ENCODE measurements at regions not wholly inside any gene's neighbourhood (a gene's known extent, or its start where the extent isn't known, plus 50 kb on each side); places are given as distances from the start of the nearest gene placed in this dataset.

DNA sequence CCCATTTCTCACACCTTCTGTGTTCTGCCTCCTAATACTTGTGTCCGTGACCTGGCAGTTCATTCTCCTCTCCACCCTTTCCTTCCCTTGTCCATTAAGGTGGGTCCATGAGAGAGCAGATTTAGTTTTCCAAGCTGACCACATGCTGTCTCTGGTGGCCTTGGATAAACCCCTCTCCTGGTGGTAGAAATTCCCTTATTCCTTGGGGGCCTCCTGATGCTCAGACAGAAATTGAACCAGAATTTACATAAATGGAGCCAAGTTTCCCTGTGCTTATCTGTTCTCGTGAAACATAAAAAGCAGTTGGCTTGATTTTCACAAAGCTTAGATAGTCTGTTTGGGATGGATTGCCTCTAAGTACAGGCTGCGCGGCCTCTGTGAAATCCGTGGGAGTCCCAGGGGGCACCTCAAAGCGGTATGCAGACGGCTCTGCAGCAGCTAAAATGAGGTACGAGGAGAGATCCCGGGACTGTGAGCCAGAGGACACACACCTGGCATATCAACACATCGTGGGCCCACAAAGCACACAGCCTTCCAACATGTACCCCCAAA lies 101.0 kb upstream of the NMNAT3 start:
- Histone ChIP-seq H3K27me3 (ENCODE audit: control insufficient read depth, insufficient read depth, low read length) (no peaks in the 10 kb centered on the region), H3K4me1 (ENCODE audit: control insufficient read depth, insufficient read depth, low read length) (peaks cover 10% of the 10 kb centered on the region), H3K9me3 (ENCODE audit: control insufficient read depth, insufficient read depth, low read length) (no peaks in the 10 kb centered on the region), H3K4me3 (ENCODE audit: low read depth, low read length) (no peak overlapping the region), H3K27ac (ENCODE audit: low read depth, low read length) (no peak overlapping the region), H3K36me3 (ENCODE audit: control insufficient read depth, insufficient read depth, low read length) (no peaks in the 10 kb centered on the region), H3K9ac (ENCODE audit: low read depth, low read length) (no peak overlapping the region)

- Histone ChIP-seq H3K4me1 (ENCODE audit: control insufficient read depth, insufficient read depth, low read length) (peaks cover 13% of the 10 kb centered on the region), H3K36me3 (ENCODE audit: control insufficient read depth, insufficient read depth, low read length) (no peaks in the 10 kb centered on the region), H3K27me3 (ENCODE audit: control insufficient read depth, insufficient read depth, low read length) (no peaks in the 10 kb centered on the region), H3K4me3 (ENCODE audit: low read depth, low read length) (no peak overlapping the region), H3K9me3 (ENCODE audit: control insufficient read depth, insufficient read depth, low read length) (no peaks in the 10 kb centered on the region), H3K27ac (ENCODE audit: low read depth, low read length) (peak overlapping the region; percentile 63), H3K9ac (ENCODE audit: low read depth, low read length) (no peak overlapping the region; the same call in 1 of the 2 replicates)
These were observed 97.0 kb upstream of the NMNAT3 start for GRCh38 chr3:139774560-139775302.

DNA sequence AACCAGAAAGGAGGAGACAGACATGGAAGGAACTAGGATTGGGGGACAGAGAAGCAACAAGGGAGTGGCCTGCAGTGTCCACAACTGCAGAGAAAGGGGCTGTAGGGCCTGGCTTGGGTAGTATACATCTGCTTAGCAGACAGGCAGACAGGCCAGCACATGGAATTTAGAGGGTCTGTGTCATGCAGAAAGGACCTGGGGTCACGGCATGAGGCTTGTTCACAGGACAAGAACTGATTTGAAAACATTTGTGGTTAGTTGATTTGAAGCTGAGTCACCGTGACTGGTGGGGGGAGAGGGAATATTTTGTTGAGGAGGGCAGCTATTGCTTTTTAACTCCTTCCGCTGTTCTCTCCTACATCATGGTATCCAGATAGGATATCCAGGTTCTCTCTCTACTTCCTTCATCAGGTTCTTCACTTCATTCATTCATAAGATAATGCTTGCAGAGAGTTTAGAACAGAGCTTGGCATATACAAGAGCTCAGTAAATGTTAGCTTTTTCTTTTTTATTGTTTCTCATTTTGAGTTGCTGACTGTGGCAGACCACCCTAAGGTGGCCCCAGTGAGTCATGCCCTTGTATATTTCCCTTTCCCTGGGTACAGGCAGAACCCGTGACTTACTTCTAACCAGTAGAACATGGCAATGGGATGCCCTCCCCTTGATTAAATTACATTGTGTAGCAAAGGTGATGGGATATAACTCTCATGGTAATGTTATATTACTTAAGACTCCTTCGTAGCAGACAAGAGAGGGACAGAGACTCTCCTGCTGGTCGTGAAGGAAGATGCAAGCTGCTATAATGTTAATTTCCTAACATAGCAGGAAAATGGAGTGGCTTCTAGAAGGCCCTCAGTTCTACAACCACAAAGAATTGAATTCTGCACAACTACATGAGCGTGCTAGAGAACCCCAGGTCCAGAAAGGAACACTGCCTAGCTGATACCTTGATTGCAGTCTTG lies 95.0 kb upstream of the NMNAT3 start:
- Histone ChIP-seq H3K9me3 (ENCODE audit: control insufficient read depth, insufficient read depth, low read length) (no peaks in the 10 kb centered on the region), H3K27me3 (ENCODE audit: control insufficient read depth, insufficient read depth, low read length) (no peaks in the 10 kb centered on the region), H3K4me1 (ENCODE audit: control insufficient read depth, insufficient read depth, low read length) (peaks cover 13% of the 10 kb centered on the region), H3K36me3 (ENCODE audit: control insufficient read depth, insufficient read depth, low read length) (no peaks in the 10 kb centered on the region), H3K27ac (ENCODE audit: low read depth, low read length) (no peak overlapping the region), H3K4me3 (ENCODE audit: low read depth, low read length) (no peak overlapping the region), H3K9ac (ENCODE audit: low read depth, low read length) (no peak overlapping the region)

- Histone ChIP-seq H3K27ac (ENCODE audit: low read depth, low read length) (no peak overlapping the region), H3K4me1 (ENCODE audit: control insufficient read depth, insufficient read depth, low read length) (peaks cover 13% of the 10 kb centered on the region), H3K27me3 (ENCODE audit: control insufficient read depth, insufficient read depth, low read length) (no peaks in the 10 kb centered on the region), H3K36me3 (ENCODE audit: control insufficient read depth, insufficient read depth, low read length) (no peaks in the 10 kb centered on the region), H3K4me3 (ENCODE audit: low read depth, low read length) (no peak overlapping the region), H3K9ac (ENCODE audit: low read depth, low read length) (no peak overlapping the region), H3K9me3 (ENCODE audit: control insufficient read depth, insufficient read depth, low read length) (no peaks in the 10 kb centered on the region)
These were observed 93.6 kb upstream of the NMNAT3 start for GRCh38 chr3:139771331-139771730.

DNA sequence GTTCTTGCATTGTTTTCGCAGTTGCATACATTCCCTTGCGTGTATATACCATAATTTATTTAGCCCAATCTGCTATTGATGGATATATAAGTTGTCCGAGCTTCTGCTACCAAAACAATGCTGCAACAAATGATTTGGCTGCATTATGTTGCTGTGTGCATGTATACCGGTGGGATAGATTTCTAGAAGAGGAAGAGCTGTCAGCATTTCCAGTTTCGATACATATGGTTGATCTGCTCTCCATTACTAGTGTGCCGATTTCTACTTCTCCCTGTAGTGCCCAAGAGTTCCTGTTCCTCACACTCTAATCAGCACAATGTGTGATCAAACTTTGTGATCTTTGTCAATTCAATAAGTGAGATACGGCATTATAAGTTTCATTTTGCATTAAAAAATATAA lies 92.8 kb upstream of the NMNAT3 start:
- no peaks in the 10 kb centered on the region for H3K36me3 ChIP-seq (ENCODE audit: control insufficient read depth, insufficient read depth, low read length)
- H3K9ac ChIP-seq (ENCODE audit: low read depth, low read length), result no peak overlapping the region
- H3K27ac ChIP-seq (ENCODE audit: low read depth, low read length), result no peak overlapping the region
- no peak overlapping the region for H3K4me3 ChIP-seq (ENCODE audit: low read depth, low read length)
- no peaks in the 10 kb centered on the region for H3K27me3 ChIP-seq (ENCODE audit: control insufficient read depth, insufficient read depth, low read length)
- peaks cover 13% of the 10 kb centered on the region for H3K4me1 ChIP-seq (ENCODE audit: control insufficient read depth, insufficient read depth, low read length)
- H3K9me3 ChIP-seq (ENCODE audit: control insufficient read depth, insufficient read depth, low read length), result no peaks in the 10 kb centered on the region

DNA sequence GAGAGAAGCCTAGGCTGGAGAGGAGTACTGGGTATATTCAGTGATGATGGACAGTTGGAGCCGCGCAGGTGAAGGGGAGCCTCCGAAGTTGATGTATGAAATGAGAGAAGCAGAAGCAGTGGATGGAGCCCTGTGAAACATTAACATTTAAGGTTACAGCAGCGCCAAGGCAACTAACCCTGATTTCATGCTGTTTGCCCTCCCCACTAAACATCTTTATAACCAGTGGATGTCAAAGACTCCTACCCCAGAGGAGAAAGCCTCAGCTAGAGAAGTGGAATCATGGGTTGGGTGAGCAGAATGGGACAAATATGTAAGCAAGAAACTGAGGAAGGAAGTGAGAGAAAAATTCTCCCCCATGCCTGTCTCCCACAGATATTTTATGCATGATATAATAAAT lies 92.0 kb upstream of the NMNAT3 start:
- Histone ChIP-seq H3K36me3 (ENCODE audit: control insufficient read depth, insufficient read depth, low read length) (no peaks in the 10 kb centered on the region), H3K4me1 (ENCODE audit: control insufficient read depth, insufficient read depth, low read length) (peaks cover 11% of the 10 kb centered on the region), H3K27me3 (ENCODE audit: control insufficient read depth, insufficient read depth, low read length) (no peaks in the 10 kb centered on the region)

DNA sequence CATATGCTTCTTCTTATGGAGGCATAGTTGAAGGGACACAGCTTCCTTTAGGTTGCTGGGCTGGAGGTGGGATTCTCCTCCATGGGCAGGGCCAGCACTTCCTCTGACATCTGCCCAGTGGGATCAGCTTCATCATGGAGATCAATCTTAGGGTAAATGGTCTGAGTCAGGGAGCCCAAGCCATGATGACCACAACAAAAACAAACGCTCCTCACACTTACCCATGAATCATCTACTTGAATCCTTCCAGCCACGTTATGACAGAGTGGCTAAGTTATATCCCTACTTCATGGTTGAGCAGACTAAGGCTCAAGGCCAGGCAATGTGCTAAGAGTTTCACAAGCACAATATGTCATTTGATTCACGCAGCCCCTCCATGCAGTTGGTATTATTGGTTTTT lies 87.2 kb upstream of the NMNAT3 start:
- no peaks in the 10 kb centered on the region for H3K9me3 ChIP-seq (ENCODE audit: control insufficient read depth, insufficient read depth, low read length)
- H3K4me3 ChIP-seq (ENCODE audit: low read depth, low read length), result no peak overlapping the region
- H3K9ac ChIP-seq (ENCODE audit: low read depth, low read length), result no peak overlapping the region
- H3K27ac ChIP-seq (ENCODE audit: low read depth, low read length), result no peak overlapping the region
- H3K27me3 ChIP-seq (ENCODE audit: control insufficient read depth, insufficient read depth, low read length), result no peaks in the 10 kb centered on the region
- no peaks in the 10 kb centered on the region for H3K4me1 ChIP-seq (ENCODE audit: control insufficient read depth, insufficient read depth, low read length)
- no peaks in the 10 kb centered on the region for H3K36me3 ChIP-seq (ENCODE audit: control insufficient read depth, insufficient read depth, low read length)

More for the DNA sequence above, 92.0 kb upstream of the NMNAT3 start:
- no peak overlapping the region for H3K4me3 ChIP-seq (ENCODE audit: low read depth, low read length)
- no peak overlapping the region for H3K27ac ChIP-seq (ENCODE audit: low read depth, low read length)
- no peak overlapping the region for H3K9ac ChIP-seq (ENCODE audit: low read depth, low read length)
- H3K9me3 ChIP-seq (ENCODE audit: control insufficient read depth, insufficient read depth, low read length), result no peaks in the 10 kb centered on the region

DNA sequence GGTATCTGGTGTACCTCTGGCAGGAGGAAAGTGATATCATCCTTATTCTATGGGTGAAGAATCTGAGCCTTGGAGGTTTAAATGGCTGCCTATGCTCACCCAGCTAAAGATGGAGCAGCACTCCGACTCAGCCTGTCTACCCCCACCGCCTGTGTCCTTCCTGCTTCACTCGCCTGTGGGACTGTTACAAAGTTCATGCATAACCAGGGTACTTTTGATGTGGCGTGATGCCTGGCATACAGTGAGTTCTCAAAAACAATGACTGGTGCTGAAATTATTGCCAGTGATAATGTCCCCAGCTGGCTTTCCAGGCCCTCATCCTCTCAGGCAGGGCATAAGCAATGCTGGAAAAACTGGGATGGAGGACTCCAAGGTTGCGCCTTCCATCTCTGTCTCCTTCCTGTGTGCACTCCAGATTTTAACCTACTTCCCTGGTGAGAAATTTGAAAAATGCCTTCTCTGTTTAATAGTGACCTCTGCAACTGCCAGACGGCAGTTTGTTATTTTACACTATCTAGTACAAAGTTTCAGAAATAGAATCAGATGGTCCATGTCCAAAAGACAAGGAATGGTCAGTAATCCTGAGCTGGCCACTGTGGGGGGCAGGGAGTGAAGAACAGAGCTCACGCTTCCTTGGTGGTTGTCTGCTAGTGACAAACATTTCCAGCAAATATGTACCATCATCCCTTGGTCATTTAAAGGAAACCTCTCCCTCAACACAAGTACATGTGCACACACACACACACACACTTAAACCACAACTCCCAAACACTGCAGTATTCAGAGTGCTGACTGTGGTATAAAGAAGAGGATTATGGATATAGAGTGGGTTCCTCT lies 86.5 kb upstream of the NMNAT3 start:
- Histone ChIP-seq H3K4me1 (ENCODE audit: control insufficient read depth, insufficient read depth, low read length) (no peaks in the 10 kb centered on the region), H3K4me3 (ENCODE audit: low read depth, low read length) (no peak overlapping the region), H3K27ac (ENCODE audit: low read depth, low read length) (no peak overlapping the region), H3K9ac (ENCODE audit: low read depth, low read length) (no peak overlapping the region), H3K27me3 (ENCODE audit: control insufficient read depth, insufficient read depth, low read length) (no peaks in the 10 kb centered on the region), H3K9me3 (ENCODE audit: control insufficient read depth, insufficient read depth, low read length) (no peaks in the 10 kb centered on the region), H3K36me3 (ENCODE audit: control insufficient read depth, insufficient read depth, low read length) (no peaks in the 10 kb centered on the region)

GRCh38 chr3:139762302-139762701 lies 84.5 kb upstream of the NMNAT3 start:
- Histone ChIP-seq H3K27ac (ENCODE audit: low read depth, low read length) (no peak overlapping the region), H3K36me3 (ENCODE audit: control insufficient read depth, insufficient read depth, low read length) (no peaks in the 10 kb centered on the region), H3K27me3 (ENCODE audit: control insufficient read depth, insufficient read depth, low read length) (no peaks in the 10 kb centered on the region), H3K4me3 (ENCODE audit: low read depth, low read length) (no peak overlapping the region), H3K9ac (ENCODE audit: low read depth, low read length) (no peak overlapping the region), H3K4me1 (ENCODE audit: control insufficient read depth, insufficient read depth, low read length) (no peaks in the 10 kb centered on the region), H3K9me3 (ENCODE audit: control insufficient read depth, insufficient read depth, low read length) (no peaks in the 10 kb centered on the region)

- no peaks in the 10 kb centered on the region for H3K36me3 ChIP-seq (ENCODE audit: control insufficient read depth, insufficient read depth, low read length)
- H3K4me3 ChIP-seq (ENCODE audit: low read depth, low read length), result no peak overlapping the region
- no peaks in the 10 kb centered on the region for H3K27me3 ChIP-seq (ENCODE audit: control insufficient read depth, insufficient read depth, low read length)
- no peaks in the 10 kb centered on the region for H3K9me3 ChIP-seq (ENCODE audit: control insufficient read depth, insufficient read depth, low read length)
- H3K4me1 ChIP-seq (ENCODE audit: control insufficient read depth, insufficient read depth, low read length), result no peaks in the 10 kb centered on the region
- no peak overlapping the region for H3K9ac ChIP-seq (ENCODE audit: low read depth, low read length)
- H3K27ac ChIP-seq (ENCODE audit: low read depth, low read length), result no peak overlapping the region
These were observed 81.7 kb upstream of the NMNAT3 start for GRCh38 chr3:139759470-139759869.
